Fibroblast of pulmonary artery (primary cell): ENCODE measurements at regions not wholly inside any gene's neighbourhood (a gene's known extent, or its start where the extent isn't known, plus 50 kb on each side); places are given as distances from the start of the nearest gene placed in this dataset.

ENCODE experiments used
- DNase-seq: peaks from one replicate; pipeline ENCODE4 v3.0.0-alpha.2; 2010; ENCODE audit warnings: low read depth
- H3K4me3 ChIP-seq: replicated peaks from 2 replicates; pipeline ENCODE4 v1.5.1; 2011; ENCODE audit warnings: low read depth, mild to moderate bottlenecking, control low read depth, low read length, moderate library complexity
- CTCF ChIP-seq: IDR thresholded peaks from 2 replicates; pipeline ENCODE4 v1.5.1; 2011; ENCODE audit warnings: mild to moderate bottlenecking, control low read depth, low read length, inconsistent platforms; ENCODE audit errors: missing control alignments

- H3K4me3 ChIP-seq: no peak overlapping the region
- no peak for TF ChIP-seq CTCF
- DNase-seq: no peak
These were observed 328.8 kb downstream of the ARL6IP6 start for GRCh38 chr2:153047220-153047619.

- no peak for DNase-seq
- H3K4me3 ChIP-seq: no peak overlapping the region
- TF ChIP-seq CTCF: no peak
These were observed 325.0 kb downstream of the ARL6IP6 start for GRCh38 chr2:153043385-153043784.

- no peak for TF ChIP-seq CTCF
- no peak for DNase-seq
These were observed 310.2 kb downstream of the ARL6IP6 start for GRCh38 chr2:153028626-153029025.

GRCh38 chr2:153027533-153027932 lies 309.1 kb downstream of the ARL6IP6 start:
- H3K4me3 ChIP-seq: no peak overlapping the region
- DNase-seq: no peak
- no peak for TF ChIP-seq CTCF

More at GRCh38 chr2:153028626-153029025, 310.2 kb downstream of the ARL6IP6 start:
- no peak overlapping the region for H3K4me3 ChIP-seq

GRCh38 chr2:153020201-153020600 lies 301.8 kb downstream of the ARL6IP6 start:
- no peak for TF ChIP-seq CTCF

GRCh38 chr2:153005071-153005730 lies 286.8 kb downstream of the ARL6IP6 start:
- TF ChIP-seq CTCF: no peak
- no peak overlapping the region for H3K4me3 ChIP-seq

More at GRCh38 chr2:153020201-153020600, 301.8 kb downstream of the ARL6IP6 start:
- DNase-seq: no peak
- no peak overlapping the region for H3K4me3 ChIP-seq

GRCh38 chr2:153004627-153005026 lies 286.2 kb downstream of the ARL6IP6 start:
- H3K4me3 ChIP-seq: no peak overlapping the region
- DNase-seq: no peak
- no peak for TF ChIP-seq CTCF

More at GRCh38 chr2:153005071-153005730, 286.8 kb downstream of the ARL6IP6 start:
- no peak for DNase-seq
